Esophagus mucosa (tissue), 1 donor: ENCODE measurements at regions not wholly inside any gene's neighbourhood (a gene's known extent, or its start where the extent isn't known, plus 50 kb on each side); places are given as distances from the start of the nearest gene placed in this dataset.
"Not testable (repeated sequence)": the region's sequence is repeated elsewhere in the genome, so short reads cannot be mapped to it uniquely, and the experiment has no call there.

Source experiments
- ATAC-seq: fragments of 200-7000 bp; cut with Tn5 transposase; one replicate; pipeline ENCODE4 v1.9.1; 2020
- donor health status: DM: yes; HTN: yes; CAD: no.

GRCh38 chr7:56213574-56213973 is 97.4 kb upstream of the NUPR2 start:
- ATAC-seq = no peak

GRCh38 chr7:56206420-56206819 is 90.2 kb upstream of the NUPR2 start:
- ATAC-seq = no peak

- no peak for ATAC-seq
Measured at GRCh38 chr7:56199639-56200038, 83.4 kb upstream of the NUPR2 start.

- not testable (repeated sequence) for ATAC-seq
Measured at GRCh38 chr7:56196195-56196594, 80.0 kb upstream of the NUPR2 start.

- ATAC-seq = no peak
Measured at GRCh38 chr7:56188823-56189346, 72.7 kb upstream of the NUPR2 start.

DNA sequence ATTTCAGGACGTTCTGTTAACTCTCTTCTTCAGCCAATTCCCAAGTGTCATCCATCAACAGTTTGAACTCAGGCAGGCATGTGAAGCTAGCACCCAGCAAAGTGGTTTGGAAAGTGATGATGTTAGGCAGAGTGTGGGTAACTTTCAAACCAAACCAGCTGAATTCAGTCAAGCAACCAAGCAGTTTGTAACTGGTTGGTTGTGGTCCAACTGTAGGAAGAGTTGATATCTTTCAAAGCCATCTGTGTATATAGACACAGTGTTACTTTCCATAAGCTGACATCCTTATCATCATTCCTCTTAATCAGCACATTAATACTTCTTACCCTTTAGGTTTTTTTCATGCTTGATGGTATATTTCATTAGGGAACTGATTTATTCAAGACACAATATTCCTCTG is 72.2 kb upstream of the NUPR2 start:
- no peak for ATAC-seq

- no peak for ATAC-seq
Measured at GRCh38 chr7:56181010-56181409, 64.8 kb upstream of the NUPR2 start.

GRCh38 chr7:56175771-56176170 is 59.6 kb upstream of the NUPR2 start:
- ATAC-seq = no peak

DNA sequence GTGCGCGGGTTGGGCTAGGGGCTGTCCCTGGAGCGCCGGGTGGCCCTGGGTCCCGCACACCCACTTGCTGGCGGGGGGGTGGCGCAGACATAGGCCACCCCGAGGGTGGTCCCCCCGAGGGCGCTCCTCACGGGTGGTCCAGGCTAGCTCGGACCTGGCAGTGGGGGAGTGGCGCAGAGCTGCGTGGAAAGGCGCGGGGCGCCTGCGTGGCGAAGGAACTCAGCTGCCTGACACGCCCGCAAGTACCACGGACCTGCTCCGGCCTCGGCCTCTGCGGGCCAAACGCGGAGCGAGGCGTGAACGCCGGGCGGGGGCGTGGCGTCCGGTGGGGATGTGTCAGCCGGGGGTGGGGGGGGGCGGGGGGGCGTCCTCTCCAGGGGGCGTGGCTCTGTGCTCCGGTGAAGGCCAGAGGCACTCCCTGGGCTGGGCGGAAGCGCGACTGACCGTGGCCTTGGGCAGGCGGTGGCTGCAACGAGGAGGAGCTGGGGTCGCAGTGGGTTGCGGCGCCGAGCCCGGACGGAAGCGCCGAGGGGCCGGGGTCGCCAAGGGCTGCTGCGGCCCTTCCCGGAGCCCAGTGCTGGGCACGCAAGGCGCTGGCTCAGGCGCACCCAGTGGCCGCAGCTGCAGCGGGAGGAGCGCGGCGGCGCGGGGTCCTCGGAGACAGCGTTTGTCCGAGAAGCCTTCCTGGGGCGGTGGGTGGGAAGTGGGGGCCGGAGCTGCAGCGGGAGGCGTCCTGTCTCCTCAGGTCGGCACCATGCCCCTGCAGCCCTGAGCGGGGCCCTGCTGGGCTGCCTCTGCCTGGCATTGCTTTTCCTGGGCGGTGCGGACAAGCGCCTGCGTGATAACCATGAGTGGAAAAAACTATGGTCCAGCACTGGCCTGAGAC is 58.9 kb upstream of the NUPR2 start:
- ATAC-seq = no peak

DNA sequence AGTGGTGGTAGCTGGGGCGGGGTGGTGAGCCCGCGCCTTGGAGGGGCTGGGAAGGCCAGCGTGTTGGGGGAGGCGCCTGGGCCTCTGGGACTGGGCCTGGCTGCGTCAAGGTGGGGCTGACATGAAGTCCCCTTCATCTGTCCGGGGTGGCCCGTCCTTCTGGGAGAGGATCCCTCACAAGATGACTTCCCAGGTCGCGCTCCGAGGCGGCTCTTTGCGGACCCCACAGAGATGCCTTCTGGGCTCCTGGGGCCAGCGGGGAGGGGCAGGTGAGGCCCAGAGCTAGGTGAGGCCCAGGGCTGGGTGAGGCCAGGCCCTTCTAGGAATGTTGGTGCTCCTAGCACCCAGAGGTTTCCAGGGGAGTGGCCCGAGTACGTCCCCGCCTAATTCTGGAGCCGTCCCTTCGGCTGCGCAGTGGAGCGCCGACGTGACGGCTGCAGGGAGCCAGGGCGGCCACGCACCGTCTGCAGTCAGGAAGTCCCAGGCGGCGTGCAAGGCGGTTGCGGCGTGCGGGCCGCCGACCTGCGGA is 58.2 kb upstream of the NUPR2 start:
- ATAC-seq = no peak
